NB4 (cell line): ENCODE measurements at regions not wholly inside any gene's neighbourhood (a gene's known extent, or its start where the extent isn't known, plus 50 kb on each side); places are given as distances from the start of the nearest gene placed in this dataset.

ENCODE experiments used
- CTCF ChIP-seq: IDR thresholded peaks from one replicate; pipeline ENCODE4 v1.5.1; 2012; ENCODE audit warnings: low read depth, low read length
- MAX ChIP-seq: IDR thresholded peaks from 2 replicates; pipeline ENCODE4 v1.6.1; 2011; ENCODE audit warnings: low read depth, low read length
- POLR2A ChIP-seq: IDR thresholded peaks from 2 replicates; pipeline ENCODE4 v1.6.1; 2011; ENCODE audit warnings: mild to moderate bottlenecking; ENCODE audit not compliant: insufficient read length; ENCODE audit errors: extremely low read depth

- TF ChIP-seq CTCF, result no peak
- TF ChIP-seq POLR2A, result no peak
- TF ChIP-seq MAX, result no peak
These were observed 173.3 kb downstream of the KCNE4 start for GRCh38 chr2:223225266-223225665.
